ENCODE measurements at regions not wholly inside any gene's neighbourhood (a gene's known extent, or its start where the extent isn't known, plus 50 kb on each side); places are given as distances from the start of the nearest gene placed in this dataset.

GRCh38 chr3:17805461-17805940, 63.1 kb upstream of the TBC1D5 start:
- TF ChIP-seq CTCF (IDR thresholded peaks at IDR 0.05; ENCODE audit: insufficient read depth, low read length) (no peak), POLR2AphosphoS5 (IDR thresholded peaks at IDR 0.05; ENCODE audit: low read depth) (no peak), REST (IDR thresholded peaks at IDR 0.05; ENCODE audit: insufficient replicate concordance, low read depth) (no peak), GABPA (IDR thresholded peaks at IDR 0.05; ENCODE audit: low read depth) (no peak)

Data from HL-60 (cell line).